K562 (cell line): ENCODE measurements at regions not wholly inside any gene's neighbourhood (a gene's known extent, or its start where the extent isn't known, plus 50 kb on each side); places are given as distances from the start of the nearest gene placed in this dataset.

Experiments
- ARID1B ChIP-seq: fragments of 450-650 bp; IDR thresholded peaks from 2 replicates; pipeline ENCODE4 v1.6.1; 2016; ENCODE audit warnings: antibody characterized with exemption, mild to moderate bottlenecking, inconsistent platforms
- GABPB1 ChIP-seq: sonication (generic); formaldehyde crosslinking; IDR thresholded peaks from 2 replicates; pipeline ENCODE4 v1.8.0; 2022; ENCODE audit warnings: mild to moderate bottlenecking, missing genetic modification reagents
- NFE2 ChIP-seq: IDR thresholded peaks from 2 replicates; pipeline ENCODE4 v1.6.1; 2014; ENCODE audit warnings: antibody characterized with exemption, low read depth
- RCOR1 ChIP-seq, 2 experiments: IDR thresholded peaks; 2 replicates each; pipeline ENCODE4 v1.6.1; 2012; ENCODE audit warnings: low read depth in 2 of 2, low read length in 2 of 2, borderline replicate concordance in 1 of 2, improper control_type of control experiment in 1 of 2
- ZNF133 ChIP-seq: fragments of 250-450 bp; sonication (Bioruptor Pico); IDR thresholded peaks from 2 replicates; pipeline ENCODE4 v1.4.0; 2020; ENCODE audit warnings: mild to moderate bottlenecking
- ZNF217 ChIP-seq: sonication (generic); formaldehyde crosslinking; IDR thresholded peaks from 2 replicates; pipeline ENCODE4 v1.8.0; 2022; ENCODE audit warnings: mild to moderate bottlenecking, missing genetic modification reagents
- ZNF282 ChIP-seq: sonication (generic); formaldehyde crosslinking; IDR thresholded peaks from 2 replicates; pipeline ENCODE4 v1.8.1; 2023; ENCODE audit warnings: missing genetic modification reagents
- ZNF316 ChIP-seq: fragments of 450-650 bp; IDR thresholded peaks from 2 replicates; pipeline ENCODE4 v1.6.1; 2016
- TF ChIP-seq, protein P1 (sequence below): fragments of 450-650 bp; IDR thresholded peaks from 2 replicates; pipeline ENCODE4 v1.6.1; 2016; ENCODE audit warnings: mild to moderate bottlenecking, moderate library complexity
- TF ChIP-seq, protein P2 (sequence below), 3 experiments: IDR thresholded peaks in 2 of 3; conservative IDR thresholded peaks in 1 of 3; 2 replicates each; pipeline ENCODE4 v1.5.1; 2011 to 2012; ENCODE audit warnings: low read length in 3 of 3, mild to moderate bottlenecking in 3 of 3, control low read depth in 2 of 3, improper control_type of control experiment in 1 of 3, inconsistent platforms in 1 of 3, low read depth in 1 of 3, mixed read lengths in 1 of 3, moderate library complexity in 1 of 3; ENCODE audit not compliant: insufficient read depth in 2 of 3

DNA sequence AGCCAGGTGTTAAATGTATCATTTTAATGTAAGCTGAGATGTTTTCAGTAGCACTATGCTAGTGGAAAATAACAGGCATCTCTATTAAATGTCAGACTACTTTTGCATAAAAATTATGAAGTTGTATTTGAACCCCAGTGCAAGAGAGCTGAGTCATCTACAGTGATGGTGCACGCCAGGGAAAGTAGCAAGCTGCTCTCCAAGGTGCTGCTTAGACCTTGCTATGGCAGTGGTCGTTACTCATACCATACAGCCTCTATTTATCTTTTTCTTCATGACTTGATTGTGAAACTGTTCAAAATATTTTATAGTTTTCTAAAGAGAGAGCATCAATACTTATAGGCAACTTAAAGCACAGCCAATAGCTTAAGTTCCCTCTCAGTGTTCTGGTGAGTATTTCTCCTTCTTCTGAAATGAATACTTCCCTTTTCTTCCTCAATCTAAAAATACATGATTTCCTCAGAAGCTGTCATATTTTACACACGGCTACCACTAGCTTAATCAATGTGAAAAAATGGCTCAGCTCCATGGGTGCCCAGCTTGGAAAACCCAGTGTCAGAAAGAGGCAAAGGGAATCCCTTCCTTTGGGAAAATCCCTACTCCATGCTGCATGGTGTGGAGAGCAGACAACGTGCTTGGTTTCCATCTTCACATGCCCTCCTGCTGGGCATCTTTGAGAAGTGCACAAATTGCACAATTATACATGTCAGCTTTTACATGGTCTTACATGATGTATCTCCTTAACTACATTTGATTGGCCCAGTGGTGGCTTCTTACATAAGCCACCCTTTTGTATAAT lies 105.6 kb downstream of the ELOVL4 start (continued):
- TF ChIP-seq, protein P1, sequence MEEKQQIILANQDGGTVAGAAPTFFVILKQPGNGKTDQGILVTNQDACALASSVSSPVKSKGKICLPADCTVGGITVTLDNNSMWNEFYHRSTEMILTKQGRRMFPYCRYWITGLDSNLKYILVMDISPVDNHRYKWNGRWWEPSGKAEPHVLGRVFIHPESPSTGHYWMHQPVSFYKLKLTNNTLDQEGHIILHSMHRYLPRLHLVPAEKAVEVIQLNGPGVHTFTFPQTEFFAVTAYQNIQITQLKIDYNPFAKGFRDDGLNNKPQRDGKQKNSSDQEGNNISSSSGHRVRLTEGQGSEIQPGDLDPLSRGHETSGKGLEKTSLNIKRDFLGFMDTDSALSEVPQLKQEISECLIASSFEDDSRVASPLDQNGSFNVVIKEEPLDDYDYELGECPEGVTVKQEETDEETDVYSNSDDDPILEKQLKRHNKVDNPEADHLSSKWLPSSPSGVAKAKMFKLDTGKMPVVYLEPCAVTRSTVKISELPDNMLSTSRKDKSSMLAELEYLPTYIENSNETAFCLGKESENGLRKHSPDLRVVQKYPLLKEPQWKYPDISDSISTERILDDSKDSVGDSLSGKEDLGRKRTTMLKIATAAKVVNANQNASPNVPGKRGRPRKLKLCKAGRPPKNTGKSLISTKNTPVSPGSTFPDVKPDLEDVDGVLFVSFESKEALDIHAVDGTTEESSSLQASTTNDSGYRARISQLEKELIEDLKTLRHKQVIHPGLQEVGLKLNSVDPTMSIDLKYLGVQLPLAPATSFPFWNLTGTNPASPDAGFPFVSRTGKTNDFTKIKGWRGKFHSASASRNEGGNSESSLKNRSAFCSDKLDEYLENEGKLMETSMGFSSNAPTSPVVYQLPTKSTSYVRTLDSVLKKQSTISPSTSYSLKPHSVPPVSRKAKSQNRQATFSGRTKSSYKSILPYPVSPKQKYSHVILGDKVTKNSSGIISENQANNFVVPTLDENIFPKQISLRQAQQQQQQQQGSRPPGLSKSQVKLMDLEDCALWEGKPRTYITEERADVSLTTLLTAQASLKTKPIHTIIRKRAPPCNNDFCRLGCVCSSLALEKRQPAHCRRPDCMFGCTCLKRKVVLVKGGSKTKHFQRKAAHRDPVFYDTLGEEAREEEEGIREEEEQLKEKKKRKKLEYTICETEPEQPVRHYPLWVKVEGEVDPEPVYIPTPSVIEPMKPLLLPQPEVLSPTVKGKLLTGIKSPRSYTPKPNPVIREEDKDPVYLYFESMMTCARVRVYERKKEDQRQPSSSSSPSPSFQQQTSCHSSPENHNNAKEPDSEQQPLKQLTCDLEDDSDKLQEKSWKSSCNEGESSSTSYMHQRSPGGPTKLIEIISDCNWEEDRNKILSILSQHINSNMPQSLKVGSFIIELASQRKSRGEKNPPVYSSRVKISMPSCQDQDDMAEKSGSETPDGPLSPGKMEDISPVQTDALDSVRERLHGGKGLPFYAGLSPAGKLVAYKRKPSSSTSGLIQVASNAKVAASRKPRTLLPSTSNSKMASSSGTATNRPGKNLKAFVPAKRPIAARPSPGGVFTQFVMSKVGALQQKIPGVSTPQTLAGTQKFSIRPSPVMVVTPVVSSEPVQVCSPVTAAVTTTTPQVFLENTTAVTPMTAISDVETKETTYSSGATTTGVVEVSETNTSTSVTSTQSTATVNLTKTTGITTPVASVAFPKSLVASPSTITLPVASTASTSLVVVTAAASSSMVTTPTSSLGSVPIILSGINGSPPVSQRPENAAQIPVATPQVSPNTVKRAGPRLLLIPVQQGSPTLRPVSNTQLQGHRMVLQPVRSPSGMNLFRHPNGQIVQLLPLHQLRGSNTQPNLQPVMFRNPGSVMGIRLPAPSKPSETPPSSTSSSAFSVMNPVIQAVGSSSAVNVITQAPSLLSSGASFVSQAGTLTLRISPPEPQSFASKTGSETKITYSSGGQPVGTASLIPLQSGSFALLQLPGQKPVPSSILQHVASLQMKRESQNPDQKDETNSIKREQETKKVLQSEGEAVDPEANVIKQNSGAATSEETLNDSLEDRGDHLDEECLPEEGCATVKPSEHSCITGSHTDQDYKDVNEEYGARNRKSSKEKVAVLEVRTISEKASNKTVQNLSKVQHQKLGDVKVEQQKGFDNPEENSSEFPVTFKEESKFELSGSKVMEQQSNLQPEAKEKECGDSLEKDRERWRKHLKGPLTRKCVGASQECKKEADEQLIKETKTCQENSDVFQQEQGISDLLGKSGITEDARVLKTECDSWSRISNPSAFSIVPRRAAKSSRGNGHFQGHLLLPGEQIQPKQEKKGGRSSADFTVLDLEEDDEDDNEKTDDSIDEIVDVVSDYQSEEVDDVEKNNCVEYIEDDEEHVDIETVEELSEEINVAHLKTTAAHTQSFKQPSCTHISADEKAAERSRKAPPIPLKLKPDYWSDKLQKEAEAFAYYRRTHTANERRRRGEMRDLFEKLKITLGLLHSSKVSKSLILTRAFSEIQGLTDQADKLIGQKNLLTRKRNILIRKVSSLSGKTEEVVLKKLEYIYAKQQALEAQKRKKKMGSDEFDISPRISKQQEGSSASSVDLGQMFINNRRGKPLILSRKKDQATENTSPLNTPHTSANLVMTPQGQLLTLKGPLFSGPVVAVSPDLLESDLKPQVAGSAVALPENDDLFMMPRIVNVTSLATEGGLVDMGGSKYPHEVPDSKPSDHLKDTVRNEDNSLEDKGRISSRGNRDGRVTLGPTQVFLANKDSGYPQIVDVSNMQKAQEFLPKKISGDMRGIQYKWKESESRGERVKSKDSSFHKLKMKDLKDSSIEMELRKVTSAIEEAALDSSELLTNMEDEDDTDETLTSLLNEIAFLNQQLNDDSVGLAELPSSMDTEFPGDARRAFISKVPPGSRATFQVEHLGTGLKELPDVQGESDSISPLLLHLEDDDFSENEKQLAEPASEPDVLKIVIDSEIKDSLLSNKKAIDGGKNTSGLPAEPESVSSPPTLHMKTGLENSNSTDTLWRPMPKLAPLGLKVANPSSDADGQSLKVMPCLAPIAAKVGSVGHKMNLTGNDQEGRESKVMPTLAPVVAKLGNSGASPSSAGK, result no peak
- TF ChIP-seq ZNF316, result peak; percentile 34
- TF ChIP-seq ARID1B, result no peak
- TF ChIP-seq, protein P2, sequence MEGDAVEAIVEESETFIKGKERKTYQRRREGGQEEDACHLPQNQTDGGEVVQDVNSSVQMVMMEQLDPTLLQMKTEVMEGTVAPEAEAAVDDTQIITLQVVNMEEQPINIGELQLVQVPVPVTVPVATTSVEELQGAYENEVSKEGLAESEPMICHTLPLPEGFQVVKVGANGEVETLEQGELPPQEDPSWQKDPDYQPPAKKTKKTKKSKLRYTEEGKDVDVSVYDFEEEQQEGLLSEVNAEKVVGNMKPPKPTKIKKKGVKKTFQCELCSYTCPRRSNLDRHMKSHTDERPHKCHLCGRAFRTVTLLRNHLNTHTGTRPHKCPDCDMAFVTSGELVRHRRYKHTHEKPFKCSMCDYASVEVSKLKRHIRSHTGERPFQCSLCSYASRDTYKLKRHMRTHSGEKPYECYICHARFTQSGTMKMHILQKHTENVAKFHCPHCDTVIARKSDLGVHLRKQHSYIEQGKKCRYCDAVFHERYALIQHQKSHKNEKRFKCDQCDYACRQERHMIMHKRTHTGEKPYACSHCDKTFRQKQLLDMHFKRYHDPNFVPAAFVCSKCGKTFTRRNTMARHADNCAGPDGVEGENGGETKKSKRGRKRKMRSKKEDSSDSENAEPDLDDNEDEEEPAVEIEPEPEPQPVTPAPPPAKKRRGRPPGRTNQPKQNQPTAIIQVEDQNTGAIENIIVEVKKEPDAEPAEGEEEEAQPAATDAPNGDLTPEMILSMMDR (IDR thresholded peaks at IDR 0.05 in 2 of 3, conservative IDR thresholded peaks at IDR 0.05 in 1 of 3; ENCODE audit: insufficient read depth in 2 of 3, low read depth in 1 of 3, low read length in 3 of 3), result 0 out of 6 replicates have a peak, but pooled peaks of 1 of the 3 experiments have one; percentile 12
- TF ChIP-seq GABPB1 (CRISPR knock-in tag), result no peak
- no peak for TF ChIP-seq ZNF282
- TF ChIP-seq ZNF217 (CRISPR knock-in tag), result no peak
- TF ChIP-seq ZNF133 (CRISPR knock-in tag), result no peak
- TF ChIP-seq NFE2, result peak; percentile 69
- TF ChIP-seq RCOR1 (IDR thresholded peaks at IDR 0.05; ENCODE audit: borderline replicate concordance in 1 of 2, low read depth in 2 of 2, low read length in 2 of 2), result no peak
